Left lung (tissue), 4 donors: ENCODE measurements at regions not wholly inside any gene's neighbourhood (a gene's known extent, or its start where the extent isn't known, plus 50 kb on each side); places are given as distances from the start of the nearest gene placed in this dataset.

ENCODE experiments used
- ATAC-seq: fragments of 200-7000 bp; cut with Tn5 transposase; one replicate; pipeline ENCODE4 v1.9.1; 2020; ENCODE audit warnings: moderate library complexity
- DNase-seq, 4 donors: peaks; one replicate each; pipeline ENCODE4 v3.0.0-alpha.2; 2013 to 2020
- H3K27ac ChIP-seq, 2 donors: fragments of 200-600 bp; sonication (generic) in 1 of 2; one replicate each; pipeline versions ENCODE4 v1.5.0 to v1.8.0; 2020 to 2021
- H3K27me3 ChIP-seq, 2 donors: fragments of 200-600 bp; sonication (generic) in 1 of 2; one replicate each; pipeline versions ENCODE4 v1.5.0 to v1.8.0; 2020 to 2021
- H3K36me3 ChIP-seq, 2 donors: fragments of 200-600 bp; sonication (generic) in 1 of 2; one replicate each; pipeline versions ENCODE4 v1.5.0 to v1.8.0; 2020 to 2021
- H3K4me1 ChIP-seq, 2 donors: fragments of 200-600 bp; one replicate each; pipeline ENCODE4 v1.8.0; 2021
- H3K4me3 ChIP-seq, 2 donors: fragments of 200-600 bp; sonication (generic) in 1 of 2; one replicate each; pipeline versions ENCODE4 v1.5.0 to v1.8.0; 2020 to 2021; ENCODE audit warnings: mild to moderate bottlenecking in 1 of 2
- H3K9me3 ChIP-seq, 2 donors: fragments of 200-600 bp; sonication (generic) in 1 of 2; one replicate each; pipeline versions ENCODE4 v1.5.0 to v1.8.0; 2020 to 2021
- CTCF ChIP-seq, 2 donors: fragments of 200-600 bp; sonication (generic) in 1 of 2; IDR thresholded peaks; one replicate each; pipeline versions ENCODE4 v1.5.0 to v1.8.0; 2021; ENCODE audit warnings: antibody characterized with exemption in 2 of 2
- intact Hi-C, 2 donors: fragments of 100-400 bp; cut with DNase I; formaldehyde crosslinking; loops; one replicate each; pipeline versions ENCODE4 v1.11.2 to v1.14.2; 2022
- donor health status: DM: no; HTN: yes; CAD: no.
- donor health status: DM: no; HTN: no; CAD: no.

DNA sequence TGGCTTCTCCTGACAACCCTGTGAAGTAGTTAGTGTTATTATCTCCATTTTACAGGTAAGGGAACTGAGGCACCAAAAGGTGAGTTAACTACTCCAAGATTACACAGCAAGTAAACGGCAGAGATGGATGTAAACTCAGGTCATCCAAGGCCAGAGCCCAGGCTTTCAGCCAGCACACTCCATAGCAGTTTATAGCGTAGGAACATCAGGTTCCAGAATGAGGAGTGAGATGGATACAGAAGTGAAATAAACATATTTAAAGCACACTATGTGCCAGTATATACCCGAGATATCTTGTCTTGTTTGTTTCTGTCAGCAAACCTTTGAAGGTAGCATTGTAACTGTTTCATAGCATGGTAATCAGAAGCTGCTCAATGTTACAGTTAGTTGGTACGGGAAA, 279.0 kb downstream of the OXSM start:
- Histone ChIP-seq H3K4me1 (no peaks in the 10 kb centered on the region), H3K27ac (no peak overlapping the region), H3K36me3 (no peaks in the 10 kb centered on the region), H3K27me3 (no peaks in the 10 kb centered on the region), H3K9me3 (no peaks in the 10 kb centered on the region), H3K4me3 (no peak overlapping the region)
- intact Hi-C loops, result no loop called here
- DNase-seq, result no peak
- ATAC-seq, result no peak
- no peak for TF ChIP-seq CTCF (IDR thresholded peaks at IDR 0.05)

GRCh38 chr3:26070854-26071253, 281.0 kb downstream of the OXSM start:
- DNase-seq (no peak), ATAC-seq (no peak)
- H3K4me3 ChIP-seq, result no peak overlapping the region
- intact Hi-C loops, result no loop called here
- H3K27ac ChIP-seq, result no peak overlapping the region
- no peaks in the 10 kb centered on the region for H3K27me3 ChIP-seq
- TF ChIP-seq CTCF (IDR thresholded peaks at IDR 0.05), result no peak
- no peaks in the 10 kb centered on the region for H3K4me1 ChIP-seq
- H3K36me3 ChIP-seq, result no peaks in the 10 kb centered on the region
- H3K9me3 ChIP-seq, result no peaks in the 10 kb centered on the region

GRCh38 chr3:26074080-26074479, 284.2 kb downstream of the OXSM start:
- H3K36me3 ChIP-seq, result no peaks in the 10 kb centered on the region
- no peak overlapping the region for H3K4me3 ChIP-seq
- no peak for TF ChIP-seq CTCF (IDR thresholded peaks at IDR 0.05)
- no peaks in the 10 kb centered on the region for H3K27me3 ChIP-seq
- no peaks in the 10 kb centered on the region for H3K9me3 ChIP-seq
- no peak overlapping the region for H3K27ac ChIP-seq
- no peak for DNase-seq
- no peak for ATAC-seq
- H3K4me1 ChIP-seq, result no peaks in the 10 kb centered on the region
- intact Hi-C loops, result no loop called here

DNA sequence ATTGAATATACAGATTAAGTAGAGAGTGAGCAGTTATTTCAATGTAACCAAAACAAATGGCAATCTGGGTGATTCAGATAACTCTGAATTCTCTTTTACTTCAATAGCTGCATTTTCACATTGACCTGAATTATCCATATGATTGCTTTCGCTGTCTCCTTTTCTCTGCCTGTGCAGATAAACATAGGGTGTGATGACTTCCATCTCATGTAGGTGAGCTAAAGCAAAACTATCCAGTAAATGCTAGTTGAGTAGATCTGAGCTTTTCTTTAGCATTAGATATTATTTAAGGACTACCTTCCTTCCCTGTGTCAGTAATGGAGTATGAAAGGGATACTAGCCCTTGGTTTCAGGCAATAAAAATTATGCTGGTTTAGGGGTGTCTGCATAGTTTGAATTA, 288.6 kb downstream of the OXSM start:
- ATAC-seq, result no peak
- H3K36me3 ChIP-seq, result no peaks in the 10 kb centered on the region

DNA sequence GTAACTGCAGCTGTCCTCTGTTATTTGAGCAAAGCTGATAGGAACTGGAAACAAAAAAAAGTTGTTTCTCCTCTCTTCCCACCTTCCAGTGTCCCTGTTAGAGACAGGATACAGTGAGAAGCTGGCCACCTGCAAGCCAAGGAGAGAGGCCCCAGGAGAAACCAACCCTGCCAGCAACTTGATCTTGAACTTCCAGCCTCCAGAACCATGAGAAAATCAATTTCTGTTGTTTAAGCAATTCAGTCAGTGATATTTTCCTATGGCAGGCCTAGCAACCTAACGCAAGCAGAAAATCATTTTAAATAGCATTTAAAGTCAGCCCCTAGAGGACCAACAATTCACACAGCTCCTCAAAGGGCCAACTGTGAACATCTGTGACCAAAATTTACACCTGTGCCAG, 291.3 kb downstream of the OXSM start:
- Histone ChIP-seq H3K4me1 (no peaks in the 10 kb centered on the region), H3K9me3 (peaks cover 0 to 2% of the 10 kb centered on the region in 2 donors), H3K27ac (no peak overlapping the region), H3K27me3 (no peaks in the 10 kb centered on the region), H3K4me3 (no peak overlapping the region), H3K36me3 (no peaks in the 10 kb centered on the region)
- DNase-seq (no peak), ATAC-seq (no peak)
- intact Hi-C loops, result no loop called here
- TF ChIP-seq CTCF (IDR thresholded peaks at IDR 0.05), result no peak

More for the DNA sequence above, 288.6 kb downstream of the OXSM start:
- H3K9me3 ChIP-seq, result no peaks in the 10 kb centered on the region
- no peaks in the 10 kb centered on the region for H3K27me3 ChIP-seq
- no peak for DNase-seq
- no peaks in the 10 kb centered on the region for H3K4me1 ChIP-seq
- H3K4me3 ChIP-seq, result no peak overlapping the region
- no peak overlapping the region for H3K27ac ChIP-seq
- intact Hi-C loops, result no loop called here
- no peak for TF ChIP-seq CTCF (IDR thresholded peaks at IDR 0.05)
